NOMO-1 treated with DMSO at 0.1 percent for 48 hours (cell line): ENCODE measurements at regions not wholly inside any gene's neighbourhood (a gene's known extent, or its start where the extent isn't known, plus 50 kb on each side); places are given as distances from the start of the nearest gene placed in this dataset.
"Not testable (repeated sequence)": the region's sequence is repeated elsewhere in the genome, so short reads cannot be mapped to it uniquely, and the experiment has no call there.

ENCODE experiments used
- DNase-seq: peaks from one replicate; lab custom pipeline; 2025; ENCODE audit not compliant: unreplicated experiment; lab: John Stamatoyannopoulos, UW

DNA sequence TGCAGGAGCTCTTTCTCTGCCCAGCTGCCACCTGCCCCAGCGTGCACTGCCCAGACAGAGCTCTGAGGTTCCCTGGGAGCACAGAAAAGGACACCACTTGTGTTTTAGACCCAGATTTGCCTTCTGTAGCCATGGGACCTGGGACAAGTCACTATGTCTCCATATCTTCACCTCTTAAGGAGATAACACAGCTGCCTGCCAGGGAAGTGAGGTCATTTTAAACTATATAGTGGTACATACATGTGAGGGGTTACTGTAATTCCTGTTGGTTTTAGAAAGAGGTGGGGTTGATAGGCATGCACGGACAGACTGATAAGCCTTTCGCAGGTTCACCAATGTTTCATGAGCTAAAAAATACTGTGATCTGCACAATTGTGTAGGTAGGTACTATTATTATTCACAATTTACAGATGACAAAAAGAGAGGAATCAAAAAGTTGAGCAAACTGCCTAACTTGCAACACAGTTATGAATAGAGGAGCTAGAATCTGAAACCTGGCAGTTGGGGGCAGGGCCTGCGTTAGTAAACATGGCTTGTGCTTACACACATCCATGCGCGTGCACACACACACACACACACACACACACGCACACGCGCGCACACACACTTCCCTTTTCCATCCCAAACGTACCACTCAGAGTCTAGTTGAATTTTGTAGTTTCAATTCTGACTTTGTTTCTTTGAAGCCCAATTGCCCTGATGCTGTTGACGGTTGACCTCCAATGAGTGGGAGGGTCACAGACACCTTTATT lies 193.6 kb downstream of the FAM43A start:
- DNase-seq: peak; percentile 86

- DNase-seq: peak; percentile 69
These were observed 194.6 kb downstream of the FAM43A start for GRCh38 chr3:194879991-194880939.

- peak; percentile 71 for DNase-seq
These were observed 195.6 kb downstream of the FAM43A start for GRCh38 chr3:194880940-194881925.

DNA sequence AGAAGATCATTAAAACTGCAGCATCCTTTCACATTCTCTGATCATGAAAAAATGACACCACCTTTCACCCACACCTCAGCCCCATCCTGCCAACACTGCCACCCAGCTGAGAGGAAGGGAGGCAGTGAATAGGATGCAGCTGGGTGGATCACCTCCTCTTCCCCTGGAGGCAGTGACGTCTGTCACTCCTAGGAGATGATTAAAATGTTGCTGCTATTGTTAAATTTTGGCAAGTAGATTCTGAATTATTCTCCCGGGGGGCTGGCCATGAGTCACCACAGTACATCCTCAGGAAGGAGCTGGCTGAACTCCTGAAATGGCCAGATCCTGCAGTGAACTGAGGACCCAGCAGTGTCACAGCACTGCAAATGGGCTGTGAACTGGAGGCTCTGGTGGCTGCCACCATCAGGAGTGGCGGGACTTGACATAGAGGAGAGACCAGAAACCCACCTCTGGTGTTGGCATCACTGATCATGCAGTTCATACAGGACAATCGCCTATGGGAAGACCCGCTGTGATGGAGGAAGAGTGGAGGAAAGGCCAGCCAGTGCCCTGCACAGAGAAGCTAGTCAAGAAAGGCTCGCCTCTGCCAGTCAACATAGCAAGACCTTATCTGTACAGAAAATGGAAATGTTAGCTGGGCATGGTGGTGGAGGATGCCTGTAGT lies 199.1 kb downstream of the FAM43A start:
- no peak for DNase-seq

GRCh38 chr3:194885766-194886165 lies 200.1 kb downstream of the FAM43A start:
- DNase-seq: no peak

- no peak for DNase-seq
These were observed 201.2 kb downstream of the FAM43A start for GRCh38 chr3:194886836-194887235.

DNA sequence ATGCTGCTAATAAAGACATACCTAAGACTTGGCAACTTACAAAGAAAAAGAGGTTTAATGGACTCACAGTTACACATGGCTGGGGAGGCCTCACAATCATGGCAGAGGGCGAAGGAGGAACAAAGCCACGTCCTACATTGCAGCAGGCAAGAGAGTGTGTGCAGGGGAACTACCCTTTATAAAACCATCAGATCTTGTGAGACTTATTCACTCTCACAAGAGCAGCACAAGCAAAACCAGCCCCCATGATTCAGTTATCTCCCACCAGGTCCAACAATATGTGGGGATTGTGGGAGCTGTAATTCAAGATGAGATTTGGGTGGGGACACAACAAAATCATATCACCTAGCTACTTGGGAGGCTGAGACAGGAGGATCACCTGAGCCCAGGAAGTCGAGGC lies 202.4 kb downstream of the FAM43A start:
- not testable (repeated sequence) for DNase-seq

DNA sequence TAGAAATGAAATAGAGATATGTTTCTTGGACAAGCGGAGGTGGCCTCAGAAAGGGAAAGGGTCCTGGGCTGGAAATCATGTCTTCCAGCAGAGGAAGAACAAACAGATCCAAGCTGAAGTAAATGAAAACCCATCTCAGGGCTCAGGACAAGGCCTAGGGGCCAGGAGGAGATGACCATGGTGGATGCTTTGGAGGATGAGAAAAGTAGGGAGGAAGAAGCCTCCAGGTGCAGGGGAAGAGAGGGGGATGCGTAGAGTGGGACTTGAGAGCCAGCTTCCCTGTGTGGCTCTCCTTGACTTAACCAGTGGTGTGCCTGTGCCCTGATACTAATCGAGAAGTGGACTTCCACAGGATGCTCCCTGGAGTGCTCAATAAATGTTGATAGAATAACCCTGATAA lies 203.2 kb downstream of the FAM43A start:
- DNase-seq: no peak

- no peak for DNase-seq
These were observed 204.4 kb downstream of the FAM43A start for GRCh38 chr3:194890091-194890490.

- no peak for DNase-seq
These were observed 207.7 kb downstream of the FAM43A start for GRCh38 chr3:194893121-194893987.

DNA sequence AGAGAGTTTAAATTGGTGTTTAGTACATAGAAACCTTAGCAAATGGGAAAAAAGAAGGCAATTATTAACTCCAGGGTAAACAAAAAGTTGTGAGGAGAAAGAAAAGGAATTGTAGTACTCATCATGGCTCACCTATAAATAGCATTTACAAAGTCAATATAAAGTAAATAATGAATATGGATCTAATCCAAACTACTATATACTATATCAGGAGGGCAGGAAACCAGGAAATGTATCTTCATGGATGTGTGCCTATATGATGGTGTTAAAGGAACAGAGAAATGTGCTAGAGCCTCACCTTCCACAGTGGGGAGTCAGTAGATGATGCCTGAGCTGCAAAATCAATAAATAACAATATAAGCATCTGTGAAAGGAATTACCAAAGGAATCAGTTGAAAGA lies 208.9 kb downstream of the FAM43A start:
- no peak for DNase-seq

DNA sequence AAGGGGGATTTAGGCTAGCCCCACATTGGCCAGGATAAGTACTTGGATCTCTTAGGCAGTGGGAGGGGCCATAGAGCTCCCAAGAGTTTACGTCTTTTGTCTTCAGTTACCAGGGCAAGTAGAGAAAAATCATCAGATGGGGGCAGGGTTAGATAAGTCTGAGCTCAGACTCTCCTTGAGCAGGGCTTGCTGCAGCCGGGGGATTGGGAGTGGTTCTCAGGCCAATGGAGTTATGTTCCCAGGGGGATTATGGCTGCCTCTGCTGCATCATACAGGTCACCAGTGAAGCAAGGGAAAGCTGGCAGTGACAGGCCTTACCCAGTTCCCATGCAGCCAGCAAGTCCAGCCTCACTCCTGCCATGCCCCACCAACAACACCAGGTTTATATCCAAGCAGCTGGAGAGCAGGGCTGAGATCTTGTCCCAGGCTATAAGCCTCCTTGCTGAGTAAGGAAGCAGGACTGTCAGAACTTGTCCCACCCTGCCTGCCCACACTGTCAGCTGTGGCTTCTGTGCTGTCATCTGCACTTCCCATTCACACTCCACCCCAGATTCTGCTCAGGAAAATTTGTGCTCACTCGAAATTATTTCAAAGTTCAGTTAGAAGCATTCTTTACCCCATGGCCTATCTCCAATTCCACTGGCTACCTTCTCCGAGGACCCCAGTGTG lies 215.3 kb downstream of the FAM43A start:
- DNase-seq: no peak

GRCh38 chr3:194903447-194903846 lies 217.8 kb downstream of the FAM43A start:
- not testable (repeated sequence) for DNase-seq

- not testable (repeated sequence) for DNase-seq
These were observed 219.3 kb downstream of the FAM43A start for GRCh38 chr3:194904999-194905398.

- no peak for DNase-seq
These were observed 220.0 kb downstream of the FAM43A start for GRCh38 chr3:194905696-194906095.

DNA sequence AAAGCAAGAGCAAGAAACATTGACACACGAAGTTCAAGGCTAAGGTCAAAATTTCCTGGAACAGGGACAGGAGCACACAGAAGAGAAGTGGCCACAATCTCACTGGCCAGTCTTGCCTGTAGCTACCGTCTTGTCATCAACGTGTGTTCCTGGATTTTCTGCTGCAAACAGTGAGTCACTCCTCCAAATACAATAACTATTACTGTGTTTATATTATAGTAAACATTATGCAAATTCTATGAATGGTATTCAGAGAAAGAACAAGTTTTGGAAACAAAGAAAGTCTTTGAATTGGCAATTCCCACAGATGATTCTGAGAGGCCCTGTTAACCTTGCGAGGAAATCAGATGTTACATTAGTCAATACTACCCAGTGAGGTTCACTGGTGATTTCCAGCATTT lies 220.5 kb downstream of the FAM43A start:
- DNase-seq: no peak

DNA sequence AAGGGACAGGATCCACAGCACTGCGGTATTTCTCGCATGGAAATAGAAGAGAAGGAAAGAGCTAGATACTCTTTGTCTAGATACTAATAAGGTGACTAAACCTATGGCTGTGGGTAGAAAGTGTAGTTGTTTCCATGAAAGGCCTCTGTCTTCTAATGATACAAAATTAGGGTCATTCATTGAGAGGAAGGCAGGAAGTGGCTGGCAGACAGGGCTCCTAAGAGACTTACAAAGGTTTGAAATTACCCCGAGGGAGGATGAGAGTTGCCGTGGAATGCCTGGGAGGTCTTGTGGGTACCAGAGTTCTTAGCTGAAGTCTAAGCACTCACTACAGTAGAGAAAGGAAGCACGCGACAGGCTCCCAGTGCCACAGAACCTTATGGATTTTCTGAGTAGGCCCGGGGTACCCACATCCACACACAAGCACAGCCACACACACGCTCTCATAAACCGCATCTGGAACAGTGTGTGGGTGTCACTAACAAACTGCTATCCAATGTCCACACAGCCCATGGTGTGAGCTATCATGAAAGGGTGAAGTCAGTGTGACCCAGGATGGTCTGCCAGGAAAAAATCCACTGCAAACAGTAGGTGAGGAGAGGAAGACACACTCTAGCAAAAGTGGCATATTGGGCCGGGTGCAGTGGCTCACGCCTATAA lies 221.4 kb downstream of the FAM43A start:
- no peak for DNase-seq

DNA sequence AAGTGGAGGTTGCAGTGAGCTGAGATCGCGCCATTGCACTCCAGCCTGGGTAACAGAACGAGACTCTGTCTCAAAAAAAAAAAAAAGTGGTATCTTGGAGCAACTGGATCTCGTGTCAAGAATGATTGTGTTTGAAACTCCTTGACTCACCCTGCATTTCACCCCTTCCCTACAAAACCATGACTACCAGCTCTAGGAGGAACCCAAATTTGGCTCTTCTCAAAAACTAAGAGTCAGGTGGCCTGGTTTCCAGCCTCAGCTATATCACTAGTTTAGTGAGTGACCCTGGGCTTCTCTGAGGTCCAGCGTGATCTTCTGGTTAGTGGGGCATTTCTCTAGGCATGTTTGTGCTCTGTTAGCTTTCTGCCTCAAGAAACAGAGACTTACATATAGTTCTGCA lies 222.1 kb downstream of the FAM43A start:
- no peak for DNase-seq
